H1 (cell line): ENCODE measurements at regions not wholly inside any gene's neighbourhood (a gene's known extent, or its start where the extent isn't known, plus 50 kb on each side); places are given as distances from the start of the nearest gene placed in this dataset.

Experiments
- CTCF ChIA-PET: fragments of 300-600 bp; sonication (Branson Sonifier 250); formaldehyde crosslinking; loops from one replicate; lab custom pipeline; 2021; ENCODE audit not compliant: partially characterized antibody; lab: Charles Lee
- POLR2A ChIA-PET: fragments of 300-600 bp; sonication (Branson Sonifier 250); formaldehyde crosslinking; loops from one replicate; lab custom pipeline; 2021; ENCODE audit warnings: inconsistent platforms; ENCODE audit not compliant: partially characterized antibody; lab: Charles Lee
- DNase-seq, 2 experiments: peaks; one replicate each; pipeline versions ENCODE4 v3.0.0 to v3.0.0-alpha.2; 2010 to 2022; ENCODE audit warnings: low spot score in 2 of 2, low read depth in 1 of 2, mixed read lengths in 1 of 2
- FAIRE-seq: peaks from 2 replicates; lab custom pipeline; 2011; peaks lifted over from hg19 to GRCh38; lab: Jason Lieb, UNC
- H2AFZ ChIP-seq: 2 replicates; pipeline ENCODE4 v1.8.1; 2012; ENCODE audit warnings: low read length, inconsistent platforms
- H2AK5ac ChIP-seq: 2 replicates; pipeline ENCODE4 v1.6.1; 2013; ENCODE audit warnings: low read depth, low read length
- H2BK120ac ChIP-seq: replicated peaks from 2 replicates; pipeline ENCODE3; 2013; ENCODE audit warnings: low read depth, low read length, inconsistent platforms
- H2BK12ac ChIP-seq: 2 replicates; pipeline ENCODE4 v1.6.1; 2013; ENCODE audit warnings: low read depth, low read length
- H2BK15ac ChIP-seq: 2 replicates; pipeline ENCODE4 v1.6.1; 2013; ENCODE audit warnings: low read length
- H2BK20ac ChIP-seq: 2 replicates; pipeline ENCODE4 v1.6.1; 2013; ENCODE audit warnings: low read length
- H2BK5ac ChIP-seq: 2 replicates; pipeline ENCODE4 v1.6.1; 2013; ENCODE audit warnings: low read depth, low read length
- H3K14ac ChIP-seq: 2 replicates; pipeline ENCODE4 v1.6.1; 2013; ENCODE audit warnings: inconsistent platforms; ENCODE audit not compliant: insufficient read length
- H3K18ac ChIP-seq: 2 replicates; pipeline ENCODE4 v1.6.1; 2013; ENCODE audit warnings: low read length; ENCODE audit errors: extremely low read depth
- H3K23ac ChIP-seq: 2 replicates; pipeline ENCODE4 v1.6.1; 2013; ENCODE audit warnings: inconsistent platforms; ENCODE audit not compliant: insufficient read length
- H3K23me2 ChIP-seq: 2 replicates; pipeline ENCODE4 v1.6.1; 2013; ENCODE audit warnings: low read depth, low read length
- H3K27ac ChIP-seq: 2 replicates; pipeline ENCODE4 v1.6.1; 2011; ENCODE audit warnings: low read depth, low read length, inconsistent platforms
- H3K27me3 ChIP-seq, 4 experiments: replicated peaks in 1 of 4; 1 replicate in 1 of 4; 2 replicates in 3 of 4; pipeline versions ENCODE4 v1.6.1 to v1.8.1; 2011 to 2013; ENCODE audit warnings: low read length in 3 of 4, mild to moderate bottlenecking in 3 of 4, inconsistent platforms in 2 of 4, mixed read lengths in 2 of 4, moderate library complexity in 1 of 4; ENCODE audit not compliant: control insufficient read depth in 3 of 4, insufficient read depth in 3 of 4; ENCODE audit errors: extremely low read depth in 1 of 4
- H3K36me3 ChIP-seq, 4 experiments: 2 replicates each; pipeline versions ENCODE4 v1.6.1 to v1.8.1; 2011 to 2013; ENCODE audit warnings: mild to moderate bottlenecking in 4 of 4, low read length in 3 of 4, moderate library complexity in 2 of 4, control low read depth in 1 of 4, inconsistent platforms in 1 of 4; ENCODE audit not compliant: insufficient read depth in 4 of 4, control insufficient read depth in 2 of 4
- H3K4ac ChIP-seq: replicated peaks from 2 replicates; pipeline ENCODE3; 2013; ENCODE audit warnings: low read length, low read depth, mixed read lengths, inconsistent platforms; ENCODE audit not compliant: insufficient read length
- H3K4me1 ChIP-seq, 4 experiments: replicated peaks in 1 of 4; 1 replicate in 1 of 4; 2 replicates in 3 of 4; pipeline versions ENCODE4 v1.6.1 to v1.8.1; 2011 to 2013; ENCODE audit warnings: low read length in 3 of 4, inconsistent platforms in 2 of 4, mixed read lengths in 1 of 4; ENCODE audit not compliant: insufficient read depth in 4 of 4, control insufficient read depth in 3 of 4
- H3K4me2 ChIP-seq, 2 experiments: 2 replicates each; pipeline versions ENCODE4 v1.6.1 to v1.8.1; 2011 to 2013; ENCODE audit warnings: low read depth in 2 of 2, low read length in 2 of 2, control low read depth in 1 of 2, inconsistent platforms in 1 of 2, mild to moderate bottlenecking in 1 of 2; ENCODE audit not compliant: insufficient read depth in 1 of 2
- H3K4me3 ChIP-seq, 4 experiments: fragments of 200-600, 300-600 bp in 1 of 4; sonication (generic), shearing (Covaris generic), sonication (Bioruptor Twin) in 1 of 4; 2 replicates each; pipeline versions ENCODE4 v1.5.1 to v1.8.1; 2011 to 2016; ENCODE audit warnings: low read length in 4 of 4, low read depth in 3 of 4, control low read depth in 2 of 4, inconsistent platforms in 2 of 4, mild to moderate bottlenecking in 2 of 4, mixed read lengths in 1 of 4, moderate library complexity in 1 of 4; ENCODE audit not compliant: insufficient read depth in 2 of 4; ENCODE audit errors: extremely low read depth in 1 of 4
- H3K56ac ChIP-seq: replicated peaks from 2 replicates; pipeline ENCODE3; 2013; ENCODE audit warnings: low read depth, mild to moderate bottlenecking, mixed read lengths, low read length, inconsistent platforms; ENCODE audit not compliant: insufficient read length
- H3K79me1 ChIP-seq: 2 replicates; pipeline ENCODE4 v1.6.1; 2013; ENCODE audit warnings: low read depth, low read length, control low read depth
- H3K79me2 ChIP-seq, 2 experiments: 2 replicates each; pipeline versions ENCODE4 v1.6.1 to v1.8.1; 2012 to 2013; ENCODE audit warnings: low read length in 2 of 2, mild to moderate bottlenecking in 2 of 2, inconsistent platforms in 1 of 2; ENCODE audit not compliant: insufficient read depth in 2 of 2, control insufficient read depth in 1 of 2
- H3K9ac ChIP-seq, 4 experiments: replicated peaks in 1 of 4; 1 replicate in 1 of 4; 2 replicates in 3 of 4; pipeline versions ENCODE4 v1.6.1 to v1.8.1; 2011 to 2013; ENCODE audit warnings: low read depth in 3 of 4, low read length in 3 of 4, control low read depth in 2 of 4, mild to moderate bottlenecking in 2 of 4, moderate library complexity in 2 of 4, inconsistent platforms in 1 of 4; ENCODE audit errors: extremely low read depth in 1 of 4
- H3K9me3 ChIP-seq, 2 experiments: 2 replicates each; pipeline versions ENCODE4 v1.6.1 to v1.8.1; 2012 to 2013; ENCODE audit warnings: mild to moderate bottlenecking in 2 of 2, moderate library complexity in 2 of 2, control low read depth in 1 of 2, inconsistent platforms in 1 of 2, low read depth in 1 of 2, low read length in 1 of 2, mixed read lengths in 1 of 2; ENCODE audit not compliant: insufficient read depth in 2 of 2
- H4K20me1 ChIP-seq, 2 experiments: replicated peaks in 1 of 2; 2 replicates each; pipeline versions ENCODE3 to v1.8.1; 2011 to 2013; ENCODE audit warnings: inconsistent platforms in 2 of 2, low read length in 2 of 2, mild to moderate bottlenecking in 1 of 2; ENCODE audit not compliant: insufficient read depth in 2 of 2, control insufficient read depth in 1 of 2
- H4K5ac ChIP-seq: 2 replicates; pipeline ENCODE4 v1.6.1; 2013; ENCODE audit warnings: low read length, low read depth, mixed read lengths, inconsistent platforms; ENCODE audit not compliant: insufficient read length
- H4K8ac ChIP-seq: 2 replicates; pipeline ENCODE4 v1.8.0; 2013; ENCODE audit warnings: mild to moderate bottlenecking, moderate library complexity, low read length, inconsistent platforms; ENCODE audit not compliant: insufficient read depth; ENCODE audit errors: extremely low read depth
- H4K91ac ChIP-seq: replicated peaks from 2 replicates; pipeline ENCODE3; 2013; ENCODE audit warnings: low read length, mixed read lengths, inconsistent platforms; ENCODE audit not compliant: insufficient read length
- CBX5 ChIP-seq: fragments of 300-800, 300-1000 bp; sonication (generic); IDR thresholded peaks from 2 replicates; pipeline ENCODE4 v1.7.1; 2016; ENCODE audit warnings: antibody characterized with exemption, low read length, low read depth
- CBX8 ChIP-seq: fragments of 300-800, 300-1000 bp; sonication (generic); IDR thresholded peaks from 2 replicates; pipeline ENCODE4 v1.7.1; 2016; ENCODE audit warnings: low read depth, low read length, borderline replicate concordance
- CHD2 ChIP-seq: IDR thresholded peaks from 2 replicates; pipeline ENCODE4 v1.6.1; 2012; ENCODE audit warnings: low read length, improper control_type of control experiment
- CTCF ChIP-seq, 3 experiments: IDR thresholded peaks; 1 replicate in 2 of 3; 2 replicates in 1 of 3; pipeline versions ENCODE4 v1.5.1 to v1.6.1; 2011; ENCODE audit warnings: low read length in 3 of 3, mild to moderate bottlenecking in 3 of 3, inconsistent platforms in 2 of 3, low read depth in 1 of 3, moderate library complexity in 1 of 3; ENCODE audit not compliant: insufficient read depth in 1 of 3; ENCODE audit errors: control extremely low read depth in 1 of 3
- EGR1 ChIP-seq: IDR thresholded peaks from 2 replicates; pipeline ENCODE4 v1.6.1; 2011; ENCODE audit warnings: low read depth, low read length, borderline replicate concordance
- KDM4A ChIP-seq: IDR thresholded peaks from one replicate; pipeline ENCODE4 v1.7.1; 2012; ENCODE audit warnings: low read depth, mild to moderate bottlenecking, moderate library complexity, low read length, inconsistent platforms; ENCODE audit not compliant: severe bottlenecking
- KDM5A ChIP-seq: fragments of 200-600 bp; IDR thresholded peaks from 2 replicates; pipeline ENCODE4 v1.7.1; 2012; ENCODE audit warnings: mild to moderate bottlenecking, low read length, inconsistent platforms, mixed read lengths
- PHF8 ChIP-seq: fragments of 200-600 bp; sonication (generic); conservative IDR thresholded peaks from 2 replicates; pipeline ENCODE4 v1.7.1; 2012; ENCODE audit warnings: low read depth, mild to moderate bottlenecking, inconsistent platforms, low read length, moderate library complexity
- RFX5 ChIP-seq: IDR thresholded peaks from 2 replicates; pipeline ENCODE4 v1.6.1; 2011; ENCODE audit warnings: low read depth, low read length, improper control_type of control experiment, borderline replicate concordance
- SIN3A ChIP-seq, 2 experiments: IDR thresholded peaks in 1 of 2; conservative IDR thresholded peaks in 1 of 2; 2 replicates each; pipeline ENCODE4 v1.6.1; 2011 to 2012; ENCODE audit warnings: low read length in 2 of 2, improper control_type of control experiment in 1 of 2, low read depth in 1 of 2, mild to moderate bottlenecking in 1 of 2
- TAF1 ChIP-seq: IDR thresholded peaks from 2 replicates; pipeline ENCODE4 v1.6.1; 2011; ENCODE audit warnings: mild to moderate bottlenecking, low read depth, low read length
- TAF7 ChIP-seq: optimal IDR thresholded peaks from 2 replicates; pipeline ENCODE3; 2011; ENCODE audit warnings: low read depth, mild to moderate bottlenecking, inconsistent platforms, low read length, moderate library complexity, borderline replicate concordance
- ZNF274 ChIP-seq: IDR thresholded peaks from 2 replicates; pipeline ENCODE4 v1.7.0; 2012; ENCODE audit warnings: low read length, borderline replicate concordance; ENCODE audit errors: extremely low read depth
- WGBS, 2 experiments: shearing (Covaris generic) in 1 of 2; methylation state at CpG; one replicate each; pipeline versions ENCODE4 v1.1.6 to v1.1.7; 2013 to 2015; ENCODE audit warnings: low lambda C conversion rate in 2 of 2, mixed read lengths in 2 of 2, inconsistent platforms in 1 of 2, low coverage in 1 of 2, missing lambda C conversion rate in 1 of 2; ENCODE audit not compliant: insufficient replicate concordance in 2 of 2, insufficient coverage in 1 of 2, insufficient read length in 1 of 2; ENCODE audit errors: extremely low coverage in 1 of 2, missing lambda C conversion rate in 1 of 2; 5-methylcytosine and 5-hydroxymethylcytosine counted together

GRCh38 chrX:66489339-66489738 lies 149.5 kb downstream of the EDA2R start:
- Histone ChIP-seq H3K27me3 (no peaks in the 10 kb centered on the region), H2BK15ac (no peak overlapping the region), H3K36me3 (no peaks in the 10 kb centered on the region), H2AK5ac (no peak overlapping the region), H3K56ac (no peak overlapping the region), H3K18ac (no peak overlapping the region), H3K4me2 (no peak overlapping the region), H3K23ac (no peak overlapping the region), H2BK120ac (no peak overlapping the region), H2AFZ (no peak overlapping the region), H4K8ac (no peak overlapping the region), H3K79me2 (no peaks in the 10 kb centered on the region), H3K23me2 (no peaks in the 10 kb centered on the region), H2BK5ac (no peak overlapping the region), H3K9me3 (peaks cover 9 to 20% of the 10 kb centered on the region in 2 experiments; a peak in 3 of 4 replicates), H3K4me1 (no peaks in the 10 kb centered on the region), H3K4me3 (no peak overlapping the region), H3K27ac (no peak overlapping the region), H3K79me1 (no peaks in the 10 kb centered on the region), H3K9ac (no peak overlapping the region), H4K20me1 (no peaks in the 10 kb centered on the region), H4K91ac (no peak overlapping the region), H4K5ac (no peak overlapping the region), H3K4ac (no peak overlapping the region), H3K14ac (no peak overlapping the region), H2BK12ac (no peak overlapping the region), H2BK20ac (no peak overlapping the region)
- no CpG with 5 or more reads among the region's 5 CpGs for WGBS, 2 experiments
- ChIA-PET CTCF (no interaction called here), POLR2A (no interaction called here)
- no peak for DNase-seq
- TF ChIP-seq KDM4A, result no peak
- TF ChIP-seq CTCF (IDR thresholded peaks at IDR 0.05; ENCODE audit: control extremely low read depth in 1 of 3, insufficient read depth in 1 of 3, low read depth in 1 of 3, low read length in 3 of 3), result no peak
- TF ChIP-seq SIN3A (conservative IDR thresholded peaks at IDR 0.05 in 1 of 2, IDR thresholded peaks at IDR 0.05 in 1 of 2; ENCODE audit: low read depth in 1 of 2, low read length in 2 of 2), result no peak
- no peak for TF ChIP-seq CBX8
- no peak for TF ChIP-seq TAF7
- TF ChIP-seq CBX5, result no peak
- no peak for TF ChIP-seq EGR1
- TF ChIP-seq RFX5, result no peak
- no peak for TF ChIP-seq KDM5A
- TF ChIP-seq CHD2, result no peak
- no peak for TF ChIP-seq TAF1
- no peak for TF ChIP-seq PHF8
- TF ChIP-seq ZNF274, result no peak
- FAIRE-seq, result no peak
